Transverse colon (tissue), 4 donors: ENCODE measurements at regions not wholly inside any gene's neighbourhood (a gene's known extent, or its start where the extent isn't known, plus 50 kb on each side); places are given as distances from the start of the nearest gene placed in this dataset.

Experiments
- POLR2A ChIP-seq: fragments of 450-650 bp; IDR thresholded peaks from one replicate; pipeline ENCODE4 v1.6.1; 2016; ENCODE audit warnings: antibody characterized with exemption, mild to moderate bottlenecking, moderate library complexity
- POLR2AphosphoS5 ChIP-seq, 3 donors: sonication (generic); formaldehyde crosslinking; IDR thresholded peaks; one replicate each; pipeline ENCODE4 v1.6.1; 2016; ENCODE audit warnings: antibody characterized with exemption in 3 of 3
- TF ChIP-seq, protein P1 (sequence below), 5 experiments: fragments of 200-600 bp in 3 of 5; fragments of 450-650 bp in 2 of 5; sonication (generic) in 3 of 5; IDR thresholded peaks; 1 replicate in 2 of 5; 2 replicates in 3 of 5; pipeline ENCODE4 v1.5.1; 2016 to 2017; ENCODE audit warnings: antibody characterized with exemption in 5 of 5, inconsistent platforms in 3 of 5, mild to moderate bottlenecking in 2 of 5, moderate library complexity in 1 of 5

DNA sequence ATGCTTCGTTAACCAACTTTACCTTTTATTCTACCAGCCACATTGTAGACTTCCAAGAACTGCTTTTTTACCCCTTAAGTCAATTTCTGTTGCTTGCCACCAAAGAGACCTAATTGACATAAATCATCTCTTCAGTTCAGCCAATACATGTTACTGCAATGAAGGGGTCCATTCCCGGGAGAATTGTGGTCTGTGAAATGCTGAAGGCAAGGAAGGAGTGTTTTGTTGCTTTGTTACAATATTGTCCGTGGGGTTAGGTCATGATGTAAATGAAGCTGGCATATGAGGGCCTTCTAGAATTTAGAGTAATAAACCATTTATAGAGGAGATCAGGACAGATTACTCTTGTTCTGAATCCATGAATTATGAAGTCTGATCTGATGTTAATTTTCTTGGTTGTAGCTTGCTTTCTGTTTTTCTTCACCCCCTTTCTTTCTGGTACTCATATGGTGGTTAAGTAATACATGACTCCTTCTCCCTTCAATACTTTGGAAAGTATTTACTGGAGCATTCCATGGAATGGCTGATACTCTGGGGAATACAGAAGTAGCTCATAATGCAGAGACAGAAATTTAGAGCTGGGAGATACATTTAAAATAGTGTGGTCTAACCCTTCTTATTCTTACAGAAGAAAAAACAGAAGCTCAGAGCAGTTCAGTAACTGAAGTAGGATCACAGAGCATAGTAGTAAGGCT lies 297.0 kb upstream of the CLINT1 start:
- no peak for TF ChIP-seq POLR2AphosphoS5 (IDR thresholded peaks at IDR 0.05)
- TF ChIP-seq, protein P1, sequence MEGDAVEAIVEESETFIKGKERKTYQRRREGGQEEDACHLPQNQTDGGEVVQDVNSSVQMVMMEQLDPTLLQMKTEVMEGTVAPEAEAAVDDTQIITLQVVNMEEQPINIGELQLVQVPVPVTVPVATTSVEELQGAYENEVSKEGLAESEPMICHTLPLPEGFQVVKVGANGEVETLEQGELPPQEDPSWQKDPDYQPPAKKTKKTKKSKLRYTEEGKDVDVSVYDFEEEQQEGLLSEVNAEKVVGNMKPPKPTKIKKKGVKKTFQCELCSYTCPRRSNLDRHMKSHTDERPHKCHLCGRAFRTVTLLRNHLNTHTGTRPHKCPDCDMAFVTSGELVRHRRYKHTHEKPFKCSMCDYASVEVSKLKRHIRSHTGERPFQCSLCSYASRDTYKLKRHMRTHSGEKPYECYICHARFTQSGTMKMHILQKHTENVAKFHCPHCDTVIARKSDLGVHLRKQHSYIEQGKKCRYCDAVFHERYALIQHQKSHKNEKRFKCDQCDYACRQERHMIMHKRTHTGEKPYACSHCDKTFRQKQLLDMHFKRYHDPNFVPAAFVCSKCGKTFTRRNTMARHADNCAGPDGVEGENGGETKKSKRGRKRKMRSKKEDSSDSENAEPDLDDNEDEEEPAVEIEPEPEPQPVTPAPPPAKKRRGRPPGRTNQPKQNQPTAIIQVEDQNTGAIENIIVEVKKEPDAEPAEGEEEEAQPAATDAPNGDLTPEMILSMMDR (IDR thresholded peaks at IDR 0.05), result no peak
- no peak for TF ChIP-seq POLR2A
